Nephron (organoid): ENCODE measurements at regions not wholly inside any gene's neighbourhood (a gene's known extent, or its start where the extent isn't known, plus 50 kb on each side); places are given as distances from the start of the nearest gene placed in this dataset.
A peak's percentile ranks its signal among the peaks of the same experiment; 100 is the strongest.

ENCODE experiments used
- H3K27ac Mint-ChIP-seq, 3 experiments: 2 replicates each; pipeline ENCODE4 v1.8.0; 2020; ENCODE audit warnings: mixed read lengths in 3 of 3, mild to moderate bottlenecking in 2 of 3, moderate library complexity in 1 of 3
- H3K27me3 Mint-ChIP-seq: 2 replicates; pipeline ENCODE4 v1.8.0; 2021; ENCODE audit warnings: low read depth, mild to moderate bottlenecking, moderate library complexity, mixed read lengths
- H3K36me3 Mint-ChIP-seq: 2 replicates; pipeline ENCODE4 v1.8.0; 2020; ENCODE audit warnings: low read depth, mixed read lengths
- H3K4me1 Mint-ChIP-seq: 2 replicates; pipeline ENCODE4 v1.8.0; 2020; ENCODE audit warnings: mixed read lengths
- H3K4me3 Mint-ChIP-seq, 3 experiments: 2 replicates each; pipeline ENCODE4 v1.8.0; 2020; ENCODE audit warnings: mild to moderate bottlenecking in 3 of 3, mixed read lengths in 3 of 3, moderate library complexity in 2 of 3
- H3K9me3 Mint-ChIP-seq: 2 replicates; pipeline ENCODE4 v1.8.0; 2020; ENCODE audit warnings: mixed read lengths
- CTCF ChIP-seq, 3 experiments: fragments of 200-600 bp; sonication (generic); IDR thresholded peaks; one replicate each; pipeline ENCODE4 v1.5.0; 2021; ENCODE audit warnings: antibody characterized with exemption in 3 of 3; ENCODE audit not compliant: unreplicated experiment in 3 of 3

DNA sequence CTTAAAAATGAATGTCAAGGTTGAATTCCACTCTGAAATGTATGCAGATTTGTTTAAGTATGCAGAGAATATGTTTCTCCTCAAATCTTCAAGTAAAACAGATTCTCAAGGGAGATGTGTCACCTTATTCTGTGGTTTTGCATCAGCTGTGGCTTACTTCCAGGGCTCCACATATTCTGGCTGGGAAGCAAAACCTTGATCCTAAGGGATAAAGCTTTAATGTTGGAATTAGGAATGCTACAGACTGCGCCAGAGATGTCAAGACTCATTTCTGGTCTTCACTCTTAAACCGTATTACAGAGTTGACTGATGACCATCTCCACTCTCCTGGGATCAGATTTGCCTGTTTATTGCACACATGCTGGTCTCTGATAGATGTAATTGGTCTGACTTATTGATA lies 143.9 kb upstream of the DIPK2B start:
- Mint-ChIP-seq H3K4me3 (no peak overlapping the region), H3K4me1 (no peaks in the 10 kb centered on the region), H3K9me3 (peaks cover 23% of the 10 kb centered on the region), H3K36me3 (no peaks in the 10 kb centered on the region), H3K27me3 (no peaks in the 10 kb centered on the region), H3K27ac (peak overlapping the region in 1 of 3 experiments; percentile 45)
- no peak for TF ChIP-seq CTCF (IDR thresholded peaks at IDR 0.05; ENCODE audit: unreplicated experiment in 3 of 3)

DNA sequence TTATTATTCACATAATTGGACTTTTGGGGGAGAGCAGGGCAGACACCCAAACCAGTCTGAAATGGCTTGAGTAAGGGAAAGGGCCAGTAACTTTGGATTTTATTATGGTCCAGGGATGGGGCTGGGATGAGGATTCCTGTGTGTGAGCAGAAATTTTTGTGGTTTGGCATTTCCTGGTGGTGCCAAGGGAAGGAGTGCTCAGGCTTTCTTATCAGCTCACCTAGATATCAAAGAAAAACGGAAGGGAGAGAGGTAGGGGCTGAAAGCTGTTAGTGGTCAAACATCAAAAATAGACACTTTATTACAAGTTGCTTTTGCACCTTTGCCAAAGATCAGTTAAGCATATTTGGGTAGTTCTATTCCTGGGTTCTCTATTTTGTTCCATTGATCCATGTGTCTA lies 128.5 kb upstream of the DIPK2B start:
- H3K27me3 Mint-ChIP-seq, result no peaks in the 10 kb centered on the region
- peaks cover 3% of the 10 kb centered on the region for H3K9me3 Mint-ChIP-seq
- H3K27ac Mint-ChIP-seq, result no peak overlapping the region
- no peak for TF ChIP-seq CTCF (IDR thresholded peaks at IDR 0.05; ENCODE audit: unreplicated experiment in 3 of 3)
- no peaks in the 10 kb centered on the region for H3K36me3 Mint-ChIP-seq
- no peak overlapping the region for H3K4me3 Mint-ChIP-seq
- no peaks in the 10 kb centered on the region for H3K4me1 Mint-ChIP-seq

- Mint-ChIP-seq H3K4me3 (no peak overlapping the region), H3K27ac (no peak overlapping the region), H3K9me3 (peaks cover 3% of the 10 kb centered on the region), H3K27me3 (no peaks in the 10 kb centered on the region), H3K36me3 (no peaks in the 10 kb centered on the region), H3K4me1 (no peaks in the 10 kb centered on the region)
- no peak for TF ChIP-seq CTCF (IDR thresholded peaks at IDR 0.05; ENCODE audit: unreplicated experiment in 3 of 3)
Observed at GRCh38 chrX:45324941-45325340, 124.3 kb upstream of the DIPK2B start.

- no peaks in the 10 kb centered on the region for H3K27me3 Mint-ChIP-seq
- H3K4me3 Mint-ChIP-seq, result no peak overlapping the region
- no peak for TF ChIP-seq CTCF (IDR thresholded peaks at IDR 0.05; ENCODE audit: unreplicated experiment in 3 of 3)
- no peaks in the 10 kb centered on the region for H3K36me3 Mint-ChIP-seq
- peaks cover 7% of the 10 kb centered on the region for H3K9me3 Mint-ChIP-seq
- no peaks in the 10 kb centered on the region for H3K4me1 Mint-ChIP-seq
- H3K27ac Mint-ChIP-seq, result no peak overlapping the region
Observed at GRCh38 chrX:45323387-45323786, 122.7 kb upstream of the DIPK2B start.

DNA sequence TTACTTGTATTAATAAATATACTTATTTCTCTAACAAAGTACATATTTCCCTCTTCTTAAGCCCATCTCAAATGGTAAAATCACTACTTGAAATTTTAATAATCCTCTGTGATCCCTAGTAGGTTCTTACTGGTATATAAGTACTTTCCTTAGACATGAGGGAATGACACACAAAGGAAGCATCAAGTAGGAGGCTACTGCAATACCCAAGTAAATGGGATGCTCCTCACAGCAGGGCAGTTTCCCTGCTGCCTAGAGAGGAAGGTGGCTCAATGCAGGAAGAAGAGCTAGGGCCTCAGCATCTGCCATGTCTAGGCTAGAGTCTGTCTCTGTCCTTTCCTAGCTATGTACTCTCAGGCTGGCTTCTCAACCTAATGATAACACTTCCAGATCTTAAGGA lies 122.1 kb upstream of the DIPK2B start:
- no peak for TF ChIP-seq CTCF (IDR thresholded peaks at IDR 0.05; ENCODE audit: unreplicated experiment in 3 of 3)
- Mint-ChIP-seq H3K9me3 (peaks cover 7% of the 10 kb centered on the region), H3K27ac (peak overlapping the region in 2 of 3 experiments; percentile 58 to 67), H3K27me3 (no peaks in the 10 kb centered on the region), H3K4me3 (no peak overlapping the region), H3K36me3 (no peaks in the 10 kb centered on the region), H3K4me1 (no peaks in the 10 kb centered on the region)

GRCh38 chrX:45322382-45322781 lies 121.7 kb upstream of the DIPK2B start:
- Mint-ChIP-seq H3K4me1 (no peaks in the 10 kb centered on the region), H3K27me3 (no peaks in the 10 kb centered on the region), H3K9me3 (peaks cover 7% of the 10 kb centered on the region), H3K36me3 (no peaks in the 10 kb centered on the region), H3K4me3 (no peak overlapping the region), H3K27ac (peak overlapping the region in 2 of 3 experiments; percentile 58 to 67)
- peak; percentile 45 to 52 (median 47) for TF ChIP-seq CTCF (IDR thresholded peaks at IDR 0.05; ENCODE audit: unreplicated experiment in 3 of 3)
